Stimulated activated naive CD4-positive, alpha-beta T cell (primary cell): ENCODE measurements at regions not wholly inside any gene's neighbourhood (a gene's known extent, or its start where the extent isn't known, plus 50 kb on each side); places are given as distances from the start of the nearest gene placed in this dataset.
A peak's percentile ranks its signal among the peaks of the same experiment; 100 is the strongest.

Experiments used
- DNase-seq, 6 experiments: peaks; one replicate each; lab custom pipeline; 2025; lab: John Stamatoyannopoulos, UW

GRCh38 chr18:23342506-23342905 lies 110.6 kb upstream of the RIOK3 start:
- DNase-seq = no peak

- DNase-seq = no peak
Observed at GRCh38 chr18:23350188-23350587, 102.9 kb upstream of the RIOK3 start.

DNA sequence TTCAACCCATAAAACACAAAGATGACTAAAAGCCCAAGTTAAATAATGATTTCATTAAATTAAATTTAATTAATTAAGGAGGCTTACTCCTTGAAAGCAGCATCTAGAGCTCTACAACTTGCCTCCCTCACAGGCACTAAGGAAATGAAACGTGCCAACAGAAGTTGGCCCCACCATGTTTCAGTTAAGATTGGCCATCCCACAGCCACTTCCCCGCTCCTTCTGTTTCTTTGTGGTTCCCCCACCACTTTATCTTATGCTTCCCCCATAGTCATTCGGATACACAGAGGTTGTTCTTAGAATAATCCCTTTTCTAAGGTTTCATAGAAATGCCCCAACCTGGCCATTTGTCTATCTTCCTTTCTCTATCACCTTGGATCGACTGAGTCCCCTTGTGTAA lies 101.6 kb upstream of the RIOK3 start:
- DNase-seq = no peak

- no peak for DNase-seq
Observed at GRCh38 chr18:23352042-23352441, 101.0 kb upstream of the RIOK3 start.

GRCh38 chr18:23353459-23353858 lies 99.6 kb upstream of the RIOK3 start:
- no peak for DNase-seq

- no peak for DNase-seq
Observed at GRCh38 chr18:23354625-23355024, 98.5 kb upstream of the RIOK3 start.

GRCh38 chr18:23355206-23355605 lies 97.9 kb upstream of the RIOK3 start:
- DNase-seq = no peak

- DNase-seq = no peak
Observed at GRCh38 chr18:23356424-23356823, 96.7 kb upstream of the RIOK3 start.

DNA sequence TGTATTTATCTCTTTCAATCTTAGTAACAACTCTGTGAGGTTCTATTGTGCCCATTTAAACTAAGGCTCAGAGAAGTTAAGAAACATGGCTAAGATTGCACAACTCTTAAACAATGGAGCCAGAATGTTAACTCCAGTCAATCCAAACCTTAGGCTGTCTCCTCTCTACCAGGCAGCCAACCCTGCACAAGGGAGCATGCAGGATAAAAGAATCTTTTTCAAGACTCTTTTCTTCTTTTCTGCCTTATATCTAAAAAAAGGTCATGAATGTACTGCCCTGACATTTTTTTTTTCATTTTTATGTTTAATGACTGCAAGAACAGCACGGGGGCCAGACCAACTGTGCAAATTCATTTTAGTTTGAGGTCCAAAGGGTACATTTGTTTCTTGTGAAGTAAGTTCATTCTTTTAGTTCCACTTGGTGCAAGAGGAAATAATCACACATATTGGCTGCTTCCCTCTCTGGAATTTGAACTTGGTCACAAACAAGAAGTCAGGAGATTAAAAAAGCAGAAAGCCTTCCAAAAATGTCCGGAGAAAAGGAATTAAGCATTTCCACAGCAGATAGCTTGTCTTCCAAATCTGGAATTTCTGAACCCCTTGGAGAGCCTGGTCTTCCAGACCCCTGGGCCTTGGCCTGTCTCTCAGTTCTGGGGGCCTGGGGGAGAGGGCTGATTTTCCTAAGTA lies 96.0 kb upstream of the RIOK3 start:
- DNase-seq = no peak

GRCh38 chr18:23357996-23358594 lies 95.0 kb upstream of the RIOK3 start:
- DNase-seq = no peak

GRCh38 chr18:23359421-23359820 lies 93.7 kb upstream of the RIOK3 start:
- DNase-seq = no peak

GRCh38 chr18:23363865-23364570 lies 89.1 kb upstream of the RIOK3 start:
- DNase-seq = no peak

DNA sequence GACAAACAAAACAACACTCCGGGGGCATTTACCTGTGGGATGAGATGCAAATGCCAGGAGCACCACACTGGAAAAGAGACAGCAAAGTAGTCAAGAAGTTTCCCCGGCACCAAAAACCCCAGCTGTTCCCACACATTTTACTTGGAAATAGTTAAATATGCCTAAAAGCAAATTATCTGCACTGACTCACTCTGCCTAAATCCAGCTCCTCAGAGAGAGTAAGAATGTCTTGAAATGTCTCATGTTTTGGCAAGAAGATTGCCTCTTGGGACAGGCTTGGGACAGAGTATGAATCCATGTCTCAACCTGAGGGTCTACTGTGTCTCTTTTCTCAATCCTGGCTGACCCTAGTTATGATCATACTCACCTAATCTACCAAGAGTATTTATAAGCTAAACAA lies 87.5 kb upstream of the RIOK3 start:
- DNase-seq = no peak

GRCh38 chr18:23369266-23369665 lies 83.8 kb upstream of the RIOK3 start:
- DNase-seq = no peak

DNA sequence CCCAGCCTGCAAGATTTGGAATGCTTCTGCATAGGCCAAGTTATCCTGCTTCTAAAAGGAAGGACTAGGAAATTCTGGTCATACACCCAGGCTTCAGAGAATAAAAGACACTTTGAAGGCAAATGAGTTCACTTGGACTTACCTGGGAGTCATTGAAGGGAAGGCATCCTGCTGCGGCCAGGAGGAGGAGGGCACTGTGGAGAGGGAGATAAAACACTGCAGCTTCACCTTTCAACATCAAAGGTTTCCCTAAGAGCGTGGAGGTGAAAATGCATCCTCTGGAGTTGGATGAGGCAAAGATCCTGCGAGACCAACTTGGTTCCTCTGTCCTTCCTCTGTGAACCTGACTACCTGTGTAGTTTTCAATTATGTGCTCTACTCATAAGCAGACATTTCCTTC lies 79.5 kb upstream of the RIOK3 start:
- DNase-seq = no peak

DNA sequence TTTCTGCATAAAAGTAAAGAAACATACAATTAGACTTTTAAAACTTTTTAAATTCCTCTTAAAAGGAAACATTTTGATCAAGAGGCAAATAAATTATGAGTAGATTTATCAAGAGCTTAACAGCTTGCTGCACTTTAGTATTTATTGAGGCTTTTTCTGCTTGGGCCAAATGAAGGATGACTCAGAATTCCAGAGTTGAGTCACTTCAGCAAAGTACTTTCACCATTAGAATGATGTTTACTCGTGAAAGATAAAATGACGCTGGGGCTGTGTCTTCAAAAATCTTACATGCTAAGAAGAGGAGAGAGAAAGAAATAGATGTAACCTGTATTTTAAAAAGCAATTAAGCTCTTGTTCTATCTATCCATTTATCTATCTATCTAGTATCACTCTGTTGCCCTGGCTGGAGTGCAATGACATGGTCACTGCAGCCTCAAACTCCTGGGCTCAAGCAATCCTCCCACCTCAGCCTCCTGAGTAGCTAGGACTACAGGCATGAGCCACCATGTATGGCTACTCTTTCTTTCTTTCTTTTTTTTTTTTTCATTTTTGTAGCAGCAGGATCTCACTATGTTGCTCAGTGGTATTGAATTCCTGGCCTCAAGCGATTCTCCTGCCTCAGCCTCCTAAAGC lies 75.3 kb upstream of the RIOK3 start:
- no peak for DNase-seq

GRCh38 chr18:23378302-23378686 lies 74.8 kb upstream of the RIOK3 start:
- DNase-seq = no peak

- DNase-seq = no peak
Observed at GRCh38 chr18:23380001-23380550, 73.0 kb upstream of the RIOK3 start.

DNA sequence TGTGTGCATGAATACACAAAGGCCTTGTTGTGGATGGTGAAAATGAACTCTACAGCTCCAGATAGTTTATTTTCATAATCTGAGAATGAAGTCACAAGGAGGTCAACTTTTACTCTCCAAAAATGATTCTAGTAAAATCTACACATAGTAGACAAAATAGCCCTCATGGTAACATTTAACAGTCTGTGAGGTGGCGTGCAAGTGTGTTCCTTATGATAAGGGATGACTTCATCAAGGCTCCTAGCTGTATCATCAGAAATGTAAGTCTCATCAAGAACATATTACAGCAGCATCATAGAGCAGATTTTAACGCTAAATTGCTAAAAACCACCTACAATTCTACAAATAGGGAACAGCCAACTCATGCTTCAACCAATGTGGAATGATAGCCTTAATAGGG lies 72.3 kb upstream of the RIOK3 start:
- no peak for DNase-seq

DNA sequence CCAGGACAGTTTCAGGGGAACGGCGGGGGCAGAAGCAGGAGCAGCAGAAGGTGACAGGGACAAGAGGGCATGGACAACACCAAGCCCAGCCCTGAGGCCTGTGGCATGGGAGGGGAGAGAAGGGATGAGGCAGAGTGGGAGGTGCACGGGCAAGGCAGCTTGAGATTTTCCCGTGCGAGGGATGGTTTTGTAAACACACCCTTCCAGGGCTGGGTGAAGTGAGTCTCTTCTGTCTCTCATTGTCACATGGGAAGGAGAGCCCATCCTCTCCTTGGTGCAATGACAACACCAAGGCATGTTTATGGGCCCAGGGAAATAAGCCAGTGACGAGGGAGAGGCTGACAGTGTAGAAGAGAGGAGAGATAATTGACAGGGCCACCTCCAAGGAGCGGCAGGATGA lies 69.6 kb upstream of the RIOK3 start:
- DNase-seq = no peak

DNA sequence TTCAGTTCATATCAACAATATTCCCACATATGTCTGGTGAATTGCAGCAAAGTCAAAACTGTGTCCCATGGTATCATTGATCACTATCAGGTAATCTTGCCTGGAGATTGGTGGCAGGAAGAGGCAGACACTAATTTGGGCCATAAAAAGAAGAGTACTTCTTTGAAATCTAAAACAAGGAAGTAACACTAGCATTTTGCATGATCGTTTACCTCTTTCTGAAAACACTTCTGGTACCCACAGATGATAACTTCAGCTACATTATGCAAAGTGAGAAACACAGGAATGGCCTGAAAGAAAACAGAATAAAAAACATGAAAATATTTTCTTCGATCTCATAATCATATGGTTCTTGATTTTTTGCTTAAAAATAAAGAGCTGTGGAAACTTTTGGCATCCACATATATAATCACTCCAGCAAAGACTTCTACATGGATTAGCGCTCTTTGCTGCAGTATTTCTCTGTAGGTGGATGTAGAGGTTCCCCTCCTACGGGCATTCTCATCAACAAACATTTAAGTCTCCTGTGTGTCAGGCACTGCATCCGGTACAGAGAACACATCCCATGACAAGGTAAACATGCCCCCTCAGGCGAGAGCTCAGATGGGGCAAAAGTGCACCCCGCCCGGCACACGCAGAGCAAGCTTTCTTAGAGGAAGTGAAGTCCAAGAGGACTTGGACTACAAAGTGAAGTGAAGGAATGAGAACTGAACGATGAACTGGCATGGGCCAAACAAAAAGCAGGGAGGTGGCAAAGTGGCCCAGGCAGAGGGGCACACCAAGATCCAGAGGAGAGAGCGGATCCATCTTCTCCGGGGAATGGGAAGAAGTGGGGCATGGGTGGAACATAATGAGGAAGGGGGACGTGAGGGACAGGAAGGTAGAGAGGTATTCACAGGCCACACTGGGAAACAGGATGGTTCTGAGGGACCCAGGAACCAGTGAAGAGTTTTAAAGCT lies 68.0 kb upstream of the RIOK3 start:
- peak in 1 of 6 experiments; percentile 18 for DNase-seq

DNA sequence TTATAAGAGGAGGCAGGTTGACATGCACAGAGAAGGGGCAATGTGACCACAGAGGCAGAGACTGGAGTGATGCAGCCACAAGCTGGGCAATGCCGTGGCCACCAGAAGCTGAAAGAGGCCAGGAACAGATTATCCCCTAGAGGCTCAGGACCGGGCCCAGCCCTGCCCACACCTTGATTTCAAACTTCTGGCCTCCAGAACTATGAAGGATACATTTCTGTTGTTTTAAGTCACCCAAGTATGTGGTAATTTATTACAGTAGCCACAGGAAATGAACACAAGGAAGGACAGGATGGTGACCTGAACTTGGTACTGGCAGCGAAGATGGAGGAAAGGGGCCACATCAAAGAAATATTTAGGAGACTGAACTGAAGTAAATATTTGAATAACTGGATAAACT lies 66.8 kb upstream of the RIOK3 start:
- no peak for DNase-seq
